ENCODE measurements at regions not wholly inside any gene's neighbourhood (a gene's known extent, or its start where the extent isn't known, plus 50 kb on each side); places are given as distances from the start of the nearest gene placed in this dataset.

DNA sequence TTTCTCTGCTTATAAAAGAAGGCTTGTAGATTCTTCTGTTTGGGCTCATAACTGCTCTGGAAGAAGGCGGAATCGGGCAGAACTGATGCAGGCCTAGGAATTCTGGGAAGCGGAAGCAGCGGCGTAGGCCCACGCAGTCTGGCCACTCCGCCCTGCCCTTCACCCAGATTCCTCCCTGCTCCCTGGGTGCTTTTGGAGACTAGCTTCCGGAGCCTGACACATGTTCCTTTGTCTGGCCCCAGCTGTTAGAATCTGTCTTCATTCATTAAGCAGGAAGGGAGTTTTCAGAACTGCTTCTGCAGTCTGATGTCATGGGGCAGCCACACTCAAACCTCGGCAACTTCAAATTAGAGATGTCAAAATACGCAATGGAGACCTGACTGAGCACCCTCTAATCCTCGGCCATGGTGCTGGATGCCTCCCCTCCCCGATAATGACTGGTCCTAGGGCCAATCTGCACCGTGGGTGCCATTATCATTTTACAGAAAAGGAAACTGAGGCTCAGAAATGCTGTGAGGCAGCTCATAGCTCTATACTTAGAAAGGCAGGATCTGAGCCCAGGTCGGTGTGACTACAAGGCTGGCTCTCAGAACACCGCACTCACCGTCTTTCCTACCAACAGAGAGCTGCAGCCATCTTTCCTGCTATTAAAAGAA lies 275.7 kb downstream of the MYCN start:
- TF ChIP-seq, protein P1, sequence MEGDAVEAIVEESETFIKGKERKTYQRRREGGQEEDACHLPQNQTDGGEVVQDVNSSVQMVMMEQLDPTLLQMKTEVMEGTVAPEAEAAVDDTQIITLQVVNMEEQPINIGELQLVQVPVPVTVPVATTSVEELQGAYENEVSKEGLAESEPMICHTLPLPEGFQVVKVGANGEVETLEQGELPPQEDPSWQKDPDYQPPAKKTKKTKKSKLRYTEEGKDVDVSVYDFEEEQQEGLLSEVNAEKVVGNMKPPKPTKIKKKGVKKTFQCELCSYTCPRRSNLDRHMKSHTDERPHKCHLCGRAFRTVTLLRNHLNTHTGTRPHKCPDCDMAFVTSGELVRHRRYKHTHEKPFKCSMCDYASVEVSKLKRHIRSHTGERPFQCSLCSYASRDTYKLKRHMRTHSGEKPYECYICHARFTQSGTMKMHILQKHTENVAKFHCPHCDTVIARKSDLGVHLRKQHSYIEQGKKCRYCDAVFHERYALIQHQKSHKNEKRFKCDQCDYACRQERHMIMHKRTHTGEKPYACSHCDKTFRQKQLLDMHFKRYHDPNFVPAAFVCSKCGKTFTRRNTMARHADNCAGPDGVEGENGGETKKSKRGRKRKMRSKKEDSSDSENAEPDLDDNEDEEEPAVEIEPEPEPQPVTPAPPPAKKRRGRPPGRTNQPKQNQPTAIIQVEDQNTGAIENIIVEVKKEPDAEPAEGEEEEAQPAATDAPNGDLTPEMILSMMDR (conservative IDR thresholded peaks at IDR 0.05; ENCODE audit: low read depth, low read length): no peak
- no peak for DNase-seq (ENCODE audit: low read depth)
- H3K4me3 ChIP-seq (ENCODE audit: low read depth, low read length): no peak overlapping the region

DNA sequence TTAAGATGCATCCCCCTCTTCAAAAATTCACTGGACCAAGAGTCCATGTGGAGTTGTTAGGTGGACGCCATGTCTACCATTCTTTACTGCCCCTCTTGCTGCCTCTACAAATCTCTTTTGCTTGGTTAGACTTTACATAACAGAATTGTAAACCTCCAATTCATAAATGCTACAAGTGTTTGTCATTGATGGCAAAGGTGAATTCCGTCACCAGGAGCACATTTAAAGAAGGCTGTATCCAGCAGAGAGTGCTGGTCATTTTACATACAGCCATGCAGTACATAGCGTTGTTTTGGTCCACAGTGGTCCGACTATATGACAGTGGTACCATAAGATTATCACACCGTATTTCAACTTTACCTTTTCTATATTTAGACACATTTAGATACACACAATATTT lies 274.5 kb downstream of the MYCN start:
- TF ChIP-seq, protein P1 (conservative IDR thresholded peaks at IDR 0.05; ENCODE audit: low read depth, low read length): no peak
- H3K4me3 ChIP-seq (ENCODE audit: low read depth, low read length): no peak overlapping the region
- no peak for DNase-seq (ENCODE audit: low read depth)

DNA sequence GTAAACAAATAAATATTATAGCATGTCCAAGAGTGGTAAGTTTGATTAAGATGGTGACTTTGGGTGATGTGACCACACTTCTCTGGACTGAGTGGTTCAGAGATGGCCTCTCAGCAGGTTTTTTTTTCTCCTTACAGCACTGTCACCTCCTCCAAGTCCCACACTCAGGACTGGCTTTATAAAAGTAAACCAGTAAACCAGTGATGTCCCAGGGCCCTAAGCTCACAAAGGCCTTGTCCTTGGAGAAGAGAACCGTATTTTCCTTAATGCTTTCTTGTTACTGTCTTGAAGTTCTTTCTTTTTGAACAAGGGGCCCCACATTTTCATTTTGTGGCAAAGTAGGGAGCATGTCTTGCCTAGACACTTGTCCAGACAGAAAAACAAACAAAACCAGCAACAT lies 274.0 kb downstream of the MYCN start:
- no peak for DNase-seq (ENCODE audit: low read depth)
- TF ChIP-seq, protein P1 (conservative IDR thresholded peaks at IDR 0.05; ENCODE audit: low read depth, low read length): no peak
- no peak overlapping the region for H3K4me3 ChIP-seq (ENCODE audit: low read depth, low read length)

DNA sequence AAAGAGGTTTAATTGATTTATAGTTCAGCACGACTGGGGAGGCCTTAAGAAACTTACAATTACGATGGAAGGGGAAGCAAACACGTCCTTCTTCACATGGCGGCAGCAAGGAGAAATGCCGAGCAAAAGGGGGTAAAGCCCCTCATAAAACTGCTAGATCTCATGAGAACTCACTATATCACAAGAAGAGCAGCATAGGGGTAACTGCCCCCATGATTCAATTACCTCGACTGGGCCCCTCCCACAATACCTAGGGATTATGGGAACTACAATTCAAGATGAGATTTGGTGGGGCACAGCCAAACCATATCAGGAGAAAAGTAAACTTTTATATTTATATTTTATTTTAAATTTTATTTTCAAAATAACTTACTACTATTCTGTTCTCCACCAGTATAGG lies 272.0 kb downstream of the MYCN start:
- DNase-seq (ENCODE audit: low read depth): no peak
- H3K4me3 ChIP-seq (ENCODE audit: low read depth, low read length): no peak overlapping the region
- TF ChIP-seq, protein P1 (conservative IDR thresholded peaks at IDR 0.05; ENCODE audit: low read depth, low read length): no peak

DNA sequence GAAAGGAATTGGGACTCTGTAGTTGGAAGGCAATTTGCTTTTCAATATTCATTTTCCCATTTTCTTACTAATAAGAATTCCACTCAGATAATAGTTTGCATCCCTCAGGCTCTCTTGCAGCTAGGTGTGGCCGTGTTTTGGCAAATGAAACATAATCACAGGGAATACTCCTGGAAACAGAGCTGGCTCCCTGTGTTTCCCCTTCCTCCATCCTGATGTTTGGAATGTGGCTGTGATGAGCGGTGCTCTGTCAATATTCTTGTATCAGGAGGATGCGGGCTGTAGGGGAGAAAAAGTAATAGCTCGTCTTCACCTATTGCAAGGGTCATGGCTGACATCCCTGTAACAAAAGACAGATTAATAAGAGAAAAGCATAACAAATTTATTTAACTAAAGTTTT lies 271.0 kb downstream of the MYCN start:
- DNase-seq (ENCODE audit: low read depth): no peak
- TF ChIP-seq, protein P1 (conservative IDR thresholded peaks at IDR 0.05; ENCODE audit: low read depth, low read length): no peak
- no peak overlapping the region for H3K4me3 ChIP-seq (ENCODE audit: low read depth, low read length)

DNA sequence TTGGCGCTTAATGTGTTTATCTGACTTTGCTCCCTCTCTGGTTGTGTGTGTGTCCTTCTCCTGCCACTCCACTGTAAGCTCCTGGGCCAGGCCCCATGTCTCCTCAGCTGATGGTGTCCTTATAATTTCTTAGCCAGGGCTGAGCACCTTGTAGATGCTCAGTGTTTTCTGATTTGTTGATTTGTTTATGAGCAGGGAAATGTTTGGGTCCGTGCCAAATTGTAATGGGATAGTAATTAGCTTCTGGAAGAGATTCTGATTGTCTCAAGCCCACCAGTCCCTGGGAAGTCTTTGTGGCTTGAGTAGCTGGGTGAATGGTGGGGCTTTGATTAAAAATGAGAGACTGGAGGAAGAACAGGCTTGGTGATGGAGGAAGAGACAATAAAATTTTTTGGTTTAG lies 270.5 kb downstream of the MYCN start:
- TF ChIP-seq, protein P1 (conservative IDR thresholded peaks at IDR 0.05; ENCODE audit: low read depth, low read length): no peak
- no peak overlapping the region for H3K4me3 ChIP-seq (ENCODE audit: low read depth, low read length)

DNA sequence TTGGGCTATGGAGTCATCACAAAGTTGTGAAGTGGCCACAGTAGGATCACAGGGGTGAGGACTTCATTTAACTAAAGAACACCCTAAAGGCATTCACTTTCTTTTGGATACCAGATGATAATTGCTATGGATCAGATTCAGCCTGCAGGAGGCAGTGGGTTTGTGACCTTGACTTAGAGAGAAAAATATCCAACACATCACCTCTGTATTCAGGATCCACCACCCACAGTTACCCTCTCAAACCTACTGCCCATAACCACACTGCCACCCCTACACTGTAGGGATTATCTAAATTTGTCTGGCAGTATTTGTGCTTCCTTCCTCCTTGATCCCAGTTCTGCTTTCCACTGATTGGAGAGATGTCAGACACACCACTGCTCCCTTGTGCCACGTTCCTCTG lies 269.4 kb downstream of the MYCN start:
- no peak overlapping the region for H3K4me3 ChIP-seq (ENCODE audit: low read depth, low read length)
- DNase-seq (ENCODE audit: low read depth): no peak
- TF ChIP-seq, protein P1 (conservative IDR thresholded peaks at IDR 0.05; ENCODE audit: low read depth, low read length): no peak

More for the DNA sequence above, 270.5 kb downstream of the MYCN start:
- DNase-seq (ENCODE audit: low read depth): no peak

All from choroid plexus epithelial cell (primary cell).